Esophagus (tissue), 2 donors: ENCODE measurements at regions not wholly inside any gene's neighbourhood (a gene's known extent, or its start where the extent isn't known, plus 50 kb on each side); places are given as distances from the start of the nearest gene placed in this dataset.

Experiments
- H3K27ac ChIP-seq, 2 donors: one replicate each; pipeline ENCODE4 v1.5.1; 2013; ENCODE audit warnings: low read depth in 2 of 2, mild to moderate bottlenecking in 2 of 2, inconsistent platforms in 1 of 2, low read length in 1 of 2, moderate library complexity in 1 of 2
- H3K27me3 ChIP-seq, 2 donors: one replicate each; pipeline ENCODE4 v1.6.1; 2013; ENCODE audit warnings: low read length in 2 of 2, control low read depth in 1 of 2, mild to moderate bottlenecking in 1 of 2; ENCODE audit not compliant: insufficient read depth in 2 of 2, control insufficient read depth in 1 of 2
- H3K36me3 ChIP-seq, 2 donors: one replicate each; pipeline ENCODE4 v1.6.1; 2013; ENCODE audit warnings: low read length in 1 of 2; ENCODE audit not compliant: control insufficient read depth in 2 of 2, insufficient read depth in 2 of 2
- H3K4me1 ChIP-seq, 2 donors: one replicate each; pipeline ENCODE4 v1.6.1; 2013; ENCODE audit warnings: low read length in 1 of 2; ENCODE audit not compliant: control insufficient read depth in 2 of 2, insufficient read depth in 2 of 2
- H3K4me3 ChIP-seq, 2 donors: one replicate each; pipeline ENCODE4 v1.5.1; 2013; ENCODE audit warnings: low read length in 2 of 2, mild to moderate bottlenecking in 2 of 2, low read depth in 1 of 2, moderate library complexity in 1 of 2
- H3K9me3 ChIP-seq, 2 donors: one replicate each; pipeline ENCODE4 v1.6.1; 2013; ENCODE audit warnings: mild to moderate bottlenecking in 2 of 2, low read depth in 1 of 2, low read length in 1 of 2, moderate library complexity in 1 of 2; ENCODE audit not compliant: control insufficient read depth in 2 of 2, insufficient read depth in 1 of 2
- WGBS, 2 donors: extraction: QIAGEN DNeasy Blood & Tissue Kit; methylation state at CpG; one replicate each; pipeline ENCODE4 v1.1.7; 2013; 5-methylcytosine and 5-hydroxymethylcytosine counted together
- donor health status: healthy with polysubstance abuse.
- donor health status: Bipolar disorder and iron deficiency.

DNA sequence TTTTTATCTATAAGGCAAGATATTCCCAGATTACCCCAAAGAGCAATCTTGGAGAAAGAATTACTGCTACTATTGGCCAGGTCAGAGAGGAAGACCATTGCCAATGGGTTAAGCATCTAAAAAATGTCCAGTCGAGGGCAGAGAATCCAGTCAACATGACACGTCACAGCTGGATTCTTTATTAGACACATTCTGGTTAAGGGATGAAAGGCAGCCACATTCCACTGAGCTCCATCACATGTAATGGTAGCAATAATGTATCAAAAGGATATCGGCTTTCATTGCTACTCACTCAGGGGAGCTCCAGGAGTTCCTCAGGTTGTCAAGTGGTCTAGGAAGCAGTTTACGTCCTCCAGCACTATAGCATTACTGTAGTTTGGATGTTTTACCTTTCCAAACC, 421.1 kb downstream of the PLOD2 start:
- Histone ChIP-seq H3K4me1 (no peaks in the 10 kb centered on the region), H3K9me3 (no peaks in the 10 kb centered on the region), H3K27ac (no peak overlapping the region), H3K27me3 (no peaks in the 10 kb centered on the region), H3K36me3 (no peaks in the 10 kb centered on the region), H3K4me3 (no peak overlapping the region)
- WGBS, 2 donors: 78 to 82% methylated on average over 4 of the region's 4 CpGs

DNA sequence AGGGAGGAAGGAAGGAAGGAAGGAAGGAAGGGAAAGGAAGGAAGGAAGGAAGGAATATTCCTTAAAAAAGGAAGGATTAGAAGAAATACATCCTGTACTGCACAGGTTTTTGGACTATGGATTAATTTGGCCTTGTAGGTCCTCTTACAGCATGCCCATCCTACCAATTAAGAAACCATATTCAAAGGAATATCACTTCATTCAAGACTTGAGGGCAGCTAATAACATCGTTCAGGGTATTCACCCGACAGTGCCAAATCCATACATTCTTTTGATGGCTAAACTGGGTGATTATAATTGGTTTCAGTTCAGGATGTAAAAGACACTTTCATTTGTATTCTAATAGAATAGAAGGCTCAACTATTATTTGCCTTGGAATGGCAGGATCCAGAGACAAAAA, 410.3 kb downstream of the PLOD2 start:
- 88% methylated on average over 2 of the region's 2 CpGs for WGBS, 2 donors
- no peak overlapping the region for H3K4me3 ChIP-seq
- no peaks in the 10 kb centered on the region for H3K9me3 ChIP-seq
- H3K4me1 ChIP-seq: no peaks in the 10 kb centered on the region
- H3K27ac ChIP-seq: no peak overlapping the region
- no peaks in the 10 kb centered on the region for H3K27me3 ChIP-seq
- no peaks in the 10 kb centered on the region for H3K36me3 ChIP-seq

DNA sequence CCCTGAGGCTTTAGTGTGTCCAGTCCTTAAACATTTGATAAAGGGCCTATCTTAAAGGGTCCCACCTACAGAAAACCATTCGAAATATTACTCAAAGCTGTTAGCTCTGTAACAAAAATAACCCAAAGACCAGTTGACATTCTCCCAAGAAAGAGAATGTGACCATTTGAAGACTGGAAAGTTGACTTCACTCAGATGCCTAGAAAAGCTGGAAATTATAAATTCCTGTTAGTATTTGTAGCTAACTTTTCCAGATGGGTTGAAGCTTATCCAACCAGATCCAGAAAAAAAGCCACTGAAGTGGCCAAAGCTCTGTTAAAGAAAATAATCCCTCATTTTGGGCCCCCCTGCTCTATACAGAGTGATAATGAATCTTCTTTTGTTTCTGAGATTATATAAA, 408.4 kb downstream of the PLOD2 start:
- Histone ChIP-seq H3K27me3 (no peaks in the 10 kb centered on the region), H3K4me3 (no peak overlapping the region), H3K27ac (no peak overlapping the region), H3K36me3 (no peaks in the 10 kb centered on the region), H3K4me1 (no peaks in the 10 kb centered on the region), H3K9me3 (no peaks in the 10 kb centered on the region)
- 52 to 73% methylated on average over 1 of the region's 1 CpG for WGBS, 2 donors

DNA sequence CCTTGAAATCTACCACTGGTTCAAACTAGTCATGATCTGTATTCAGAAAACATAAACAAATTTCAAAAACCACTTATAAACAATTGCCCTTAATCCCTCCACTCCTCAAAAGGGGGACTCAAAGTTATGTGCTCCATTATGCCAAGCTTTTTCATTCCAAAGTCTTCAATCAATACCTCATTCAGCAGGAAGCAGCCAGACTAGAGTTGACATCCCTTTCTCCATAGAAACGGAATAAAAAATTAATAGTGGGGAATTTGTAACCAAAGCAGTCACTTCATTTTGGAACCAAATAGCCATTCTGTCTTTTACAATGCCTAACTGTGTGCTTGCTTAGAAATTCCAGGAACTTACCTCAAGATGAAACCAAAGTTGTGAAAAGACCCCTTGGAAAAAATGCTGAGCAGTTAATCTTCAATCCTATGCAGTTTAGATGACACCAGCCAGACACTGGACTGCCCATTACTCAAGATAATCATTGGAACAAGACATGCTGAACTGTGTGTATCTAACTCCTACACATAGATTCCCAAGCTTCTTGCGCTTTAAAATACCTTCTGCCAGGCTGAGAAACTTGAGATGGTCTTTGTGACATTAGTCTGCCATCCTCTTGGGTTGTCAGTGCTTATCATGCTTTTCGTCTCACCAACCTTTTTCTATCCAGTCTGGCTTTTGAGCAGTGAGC, 406.2 kb downstream of the PLOD2 start:
- Histone ChIP-seq H3K4me1 (no peaks in the 10 kb centered on the region), H3K36me3 (no peaks in the 10 kb centered on the region), H3K4me3 (no peak overlapping the region), H3K9me3 (no peaks in the 10 kb centered on the region), H3K27me3 (no peaks in the 10 kb centered on the region), H3K27ac (no peak overlapping the region)
- WGBS, 2 donors: 79 to 87% methylated on average over 3 of the region's 3 CpGs

DNA sequence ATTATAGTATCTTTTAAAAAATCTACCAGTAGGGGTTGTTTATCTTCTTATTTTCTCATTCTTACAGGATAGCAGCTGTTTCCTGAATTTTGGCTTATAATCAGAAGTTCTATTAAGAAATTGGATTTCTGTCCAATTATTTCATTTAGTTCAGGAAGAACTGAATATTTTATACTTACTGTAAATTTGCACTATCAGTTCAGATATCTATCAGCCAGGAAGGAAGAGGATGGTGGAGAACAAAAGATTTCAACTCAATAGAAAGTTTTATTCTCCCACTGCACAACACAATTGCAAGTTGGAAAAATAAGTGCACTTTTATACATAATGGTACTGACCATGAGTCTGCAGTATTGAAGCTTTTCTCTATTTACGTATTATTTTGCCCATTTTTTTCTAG, 400.9 kb downstream of the PLOD2 start:
- Histone ChIP-seq H3K27me3 (no peaks in the 10 kb centered on the region), H3K9me3 (no peaks in the 10 kb centered on the region), H3K36me3 (no peaks in the 10 kb centered on the region), H3K4me1 (no peaks in the 10 kb centered on the region), H3K27ac (no peak overlapping the region), H3K4me3 (no peak overlapping the region)
- WGBS, 2 donors: 76 to 89% methylated on average over 1 of the region's 1 CpG

DNA sequence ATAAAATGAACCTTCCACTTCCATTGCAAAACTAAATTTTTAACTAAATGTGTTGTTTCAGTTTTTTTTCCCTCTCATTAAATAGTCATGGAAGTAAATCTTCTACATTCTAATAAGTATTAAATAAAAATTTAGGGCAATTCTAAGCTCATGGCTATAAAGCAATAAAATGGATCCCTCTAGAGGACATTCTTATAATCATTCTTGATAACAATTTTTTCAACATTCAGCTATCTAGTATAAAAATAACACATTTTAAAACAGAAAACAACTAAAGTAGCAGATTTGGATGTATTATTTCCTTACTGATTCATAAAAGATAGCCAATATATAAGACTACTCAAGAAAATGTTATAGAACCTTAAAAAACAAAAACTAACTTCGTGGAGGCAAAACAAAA, 393.1 kb downstream of the PLOD2 start:
- Histone ChIP-seq H3K27ac (no peak overlapping the region), H3K9me3 (no peaks in the 10 kb centered on the region), H3K36me3 (no peaks in the 10 kb centered on the region), H3K4me1 (no peaks in the 10 kb centered on the region), H3K27me3 (no peaks in the 10 kb centered on the region), H3K4me3 (no peak overlapping the region)
- 0 to 28% methylated on average over 1 of the region's 1 CpG for WGBS, 2 donors

DNA sequence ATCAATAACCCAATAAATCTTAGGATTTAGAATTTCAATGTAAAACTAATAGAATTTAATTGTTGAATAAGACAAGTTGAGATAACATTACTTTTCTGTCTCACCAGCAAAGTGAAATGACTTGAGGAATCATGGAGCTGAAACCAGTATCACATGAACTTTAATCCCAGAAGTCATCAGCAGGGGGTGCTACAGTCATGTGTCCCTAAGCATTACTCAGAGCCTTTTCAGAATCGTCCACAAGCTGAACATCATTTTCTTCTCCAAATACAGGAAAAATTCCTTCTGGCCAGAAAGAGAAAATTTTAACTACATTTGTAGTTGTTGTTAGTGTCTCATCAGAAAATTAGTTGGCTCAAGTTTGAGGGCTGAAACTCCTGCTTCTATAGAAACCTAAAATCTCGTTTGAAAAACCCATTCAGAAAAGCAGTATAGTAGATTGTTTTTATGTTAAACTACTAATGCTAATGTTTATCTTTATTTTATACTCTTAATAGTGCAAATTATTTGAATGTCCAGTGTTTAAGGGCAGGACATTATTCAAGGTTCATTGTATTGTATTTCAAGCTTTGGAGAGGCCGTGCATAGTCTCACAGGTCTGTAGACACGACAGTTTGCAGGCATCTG, 384.1 kb downstream of the PLOD2 start:
- Histone ChIP-seq H3K4me1 (no peaks in the 10 kb centered on the region), H3K4me3 (no peak overlapping the region), H3K27me3 (no peaks in the 10 kb centered on the region), H3K27ac (no peak overlapping the region), H3K36me3 (no peaks in the 10 kb centered on the region), H3K9me3 (no peaks in the 10 kb centered on the region)
- WGBS, 2 donors: 57 to 63% methylated on average over 4 of the region's 4 CpGs

DNA sequence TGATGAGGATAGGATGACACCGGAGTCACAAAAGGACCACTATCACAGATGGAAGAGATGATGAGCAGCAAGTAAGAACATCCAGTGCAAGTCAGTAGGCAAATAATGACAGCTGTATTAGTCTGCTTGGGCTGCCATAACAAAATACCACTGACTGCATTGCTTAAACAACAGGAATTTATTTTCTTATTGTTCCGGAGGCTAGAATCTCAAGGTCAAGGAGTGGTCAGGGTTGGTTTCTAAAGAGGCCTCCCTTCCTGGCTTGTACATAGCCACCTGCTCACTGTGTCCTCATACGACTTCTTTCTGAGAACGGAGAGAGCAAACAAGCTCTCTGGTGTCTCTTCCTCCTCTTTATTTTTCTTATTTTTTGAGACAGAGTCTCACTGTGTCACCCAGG, 380.7 kb downstream of the PLOD2 start:
- H3K4me1 ChIP-seq: no peaks in the 10 kb centered on the region
- 86 to 88% methylated on average over 4 of the region's 4 CpGs for WGBS, 2 donors
- no peaks in the 10 kb centered on the region for H3K27me3 ChIP-seq
- H3K4me3 ChIP-seq: no peak overlapping the region
- H3K9me3 ChIP-seq: no peaks in the 10 kb centered on the region
- no peak overlapping the region for H3K27ac ChIP-seq
- no peaks in the 10 kb centered on the region for H3K36me3 ChIP-seq

DNA sequence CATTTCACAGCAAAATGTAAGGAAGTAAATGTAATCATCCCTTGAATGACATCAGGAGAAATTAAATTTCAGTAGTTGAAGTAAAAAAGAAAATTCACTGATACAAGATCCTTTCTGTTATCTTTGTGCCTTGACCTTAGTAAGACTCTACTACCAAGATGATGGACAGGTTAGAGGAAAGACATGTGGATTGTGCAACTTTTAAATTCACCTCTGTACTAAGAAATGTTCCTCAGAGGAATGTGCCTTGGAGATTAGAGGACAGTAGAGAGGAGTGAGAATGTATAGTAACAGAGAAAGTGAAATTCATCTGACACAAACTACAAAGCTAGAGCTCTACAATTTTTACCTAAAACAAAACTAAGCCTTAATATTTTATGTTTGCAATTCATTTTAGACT, 375.3 kb downstream of the PLOD2 start:
- H3K27ac ChIP-seq: no peak overlapping the region
- H3K4me3 ChIP-seq: no peak overlapping the region
- H3K4me1 ChIP-seq: no peaks in the 10 kb centered on the region
- H3K9me3 ChIP-seq: no peaks in the 10 kb centered on the region
- no peaks in the 10 kb centered on the region for H3K36me3 ChIP-seq
- H3K27me3 ChIP-seq: no peaks in the 10 kb centered on the region

DNA sequence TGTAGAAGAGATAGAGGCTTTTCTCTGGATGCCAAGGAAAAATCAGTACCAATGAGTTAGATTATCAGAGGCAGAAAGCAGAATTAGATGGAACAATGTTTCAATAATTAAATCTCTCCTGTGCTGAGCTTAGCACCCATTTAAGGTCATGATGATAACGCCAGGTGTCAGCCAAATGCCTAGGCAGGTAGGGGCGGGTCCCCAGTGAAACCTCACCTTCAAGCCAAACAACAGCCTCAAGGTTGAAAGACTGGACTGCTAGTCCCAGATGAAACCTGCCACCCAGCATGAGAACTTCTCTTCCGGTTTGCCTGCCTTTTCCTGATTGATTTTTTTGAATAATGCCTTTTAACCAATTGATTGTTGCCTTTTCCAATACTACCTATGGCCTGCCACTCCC, 363.0 kb downstream of the PLOD2 start:
- Histone ChIP-seq H3K27ac (no peak overlapping the region), H3K4me1 (peaks cover 0 to 2% of the 10 kb centered on the region in 2 donors)
- 38 to 55% methylated on average over 3 of the region's 3 CpGs for WGBS, 2 donors

More for the DNA sequence above, 363.0 kb downstream of the PLOD2 start:
- Histone ChIP-seq H3K9me3 (peaks cover 0 to 3% of the 10 kb centered on the region in 2 donors), H3K27me3 (no peaks in the 10 kb centered on the region), H3K4me3 (no peak overlapping the region), H3K36me3 (no peaks in the 10 kb centered on the region)
